OCI-LY1 (cell line): ENCODE measurements at regions not wholly inside any gene's neighbourhood (a gene's known extent, or its start where the extent isn't known, plus 50 kb on each side); places are given as distances from the start of the nearest gene placed in this dataset.

ENCODE experiments used
- CTCF ChIP-seq: fragments of 200-600 bp; sonication (generic), shearing (Covaris generic); IDR thresholded peaks from 2 replicates; pipeline ENCODE4 v1.5.1; 2017; ENCODE audit warnings: mild to moderate bottlenecking, antibody characterized with exemption, low read length, moderate library complexity, mixed read lengths
- EZH2 ChIP-seq: fragments of 200-600 bp; sonication (generic), shearing (Covaris generic); IDR thresholded peaks from 2 replicates; pipeline ENCODE4 v1.8.0; 2017; ENCODE audit warnings: borderline replicate concordance, mixed run types, mild to moderate bottlenecking, antibody characterized with exemption, low read length, moderate library complexity, mixed read lengths

- TF ChIP-seq CTCF: no peak
- TF ChIP-seq EZH2: no peak
Measured at GRCh38 chr6:76465410-76465809, 392.9 kb upstream of the IMPG1 start.
